ENCODE measurements at regions not wholly inside any gene's neighbourhood (a gene's known extent, or its start where the extent isn't known, plus 50 kb on each side); places are given as distances from the start of the nearest gene placed in this dataset.

- Mint-ChIP-seq H3K36me3 (ENCODE audit: insufficient read depth, unreplicated experiment) (no peaks in the 10 kb centered on the region), H3K27me3 (ENCODE audit: unreplicated experiment) (no peaks in the 10 kb centered on the region), H3K9me3 (ENCODE audit: low read depth, unreplicated experiment) (no peaks in the 10 kb centered on the region), H3K4me3 (ENCODE audit: low read depth, unreplicated experiment) (no peak overlapping the region), H3K4me1 (ENCODE audit: low read depth, unreplicated experiment) (no peaks in the 10 kb centered on the region), H3K27ac (ENCODE audit: unreplicated experiment) (no peak overlapping the region)
- intact Hi-C loops (cut with micrococcal nuclease; ENCODE audit: unreplicated experiment), result no loop called here
- DNase-seq, result no peak
- no TSS peak for BruUV-seq (replicated peaks)
- TF ChIP-seq CTCF (IDR thresholded peaks at IDR 0.05; ENCODE audit: unreplicated experiment), result no peak
- CTCF ChIA-PET, result no interaction called here
Measured at GRCh38 chr9:78881295-78881694, 584.4 kb downstream of the PSAT1 start.

DNA sequence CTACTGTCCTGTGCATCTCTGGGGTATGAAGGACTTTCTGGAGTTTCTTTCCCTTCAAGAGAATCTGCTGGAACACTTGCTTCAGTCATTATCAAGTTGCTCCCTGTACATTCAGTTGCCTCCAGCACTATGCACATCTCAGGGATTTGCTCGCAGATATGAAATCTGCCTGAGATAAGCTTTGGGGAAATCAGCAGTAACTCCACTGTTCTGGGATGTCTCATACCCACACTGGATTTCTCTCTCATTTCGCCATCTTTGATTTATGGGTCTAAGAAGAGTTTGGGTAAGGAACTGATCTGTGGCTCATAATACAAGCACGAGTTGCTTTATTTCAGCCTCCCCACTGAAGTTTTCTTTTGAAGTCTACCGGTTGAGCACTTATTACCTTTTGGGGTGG lies 585.6 kb downstream of the PSAT1 start:
- H3K36me3 Mint-ChIP-seq (ENCODE audit: insufficient read depth, unreplicated experiment), result no peaks in the 10 kb centered on the region
- no peak for DNase-seq

DNA sequence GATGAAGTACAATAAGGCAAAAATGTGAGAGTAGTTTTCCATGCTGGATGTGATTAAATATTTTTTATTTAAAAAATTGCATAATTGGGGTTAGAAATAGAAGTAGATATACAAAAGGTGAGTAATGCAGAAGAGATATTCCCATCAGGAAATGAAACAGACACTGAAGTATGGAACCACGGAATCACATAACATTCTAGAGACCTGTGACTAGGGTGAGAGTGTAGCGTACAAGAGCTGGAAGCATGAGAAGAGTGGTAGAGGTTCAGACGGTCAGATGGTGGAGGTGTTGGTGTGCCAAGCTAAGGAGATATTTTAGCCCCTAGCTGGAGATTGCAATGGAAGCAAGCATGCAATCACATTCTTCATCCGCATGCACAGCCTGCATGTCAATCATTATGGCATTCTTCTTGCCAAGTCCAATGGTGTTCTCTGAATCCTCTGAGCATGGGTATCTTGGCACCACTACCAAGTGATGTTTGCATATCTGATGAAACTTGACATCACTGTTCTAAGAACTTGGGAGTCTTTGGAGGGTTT lies 587.8 kb downstream of the PSAT1 start:
- Mint-ChIP-seq H3K4me3 (ENCODE audit: low read depth, unreplicated experiment) (no peak overlapping the region), H3K27ac (ENCODE audit: unreplicated experiment) (no peak overlapping the region), H3K27me3 (ENCODE audit: unreplicated experiment) (no peaks in the 10 kb centered on the region), H3K36me3 (ENCODE audit: insufficient read depth, unreplicated experiment) (no peaks in the 10 kb centered on the region), H3K9me3 (ENCODE audit: low read depth, unreplicated experiment) (no peaks in the 10 kb centered on the region), H3K4me1 (ENCODE audit: low read depth, unreplicated experiment) (no peaks in the 10 kb centered on the region)
- CTCF ChIA-PET, result no interaction called here
- intact Hi-C loops (cut with micrococcal nuclease; ENCODE audit: unreplicated experiment), result no loop called here
- no peak for TF ChIP-seq CTCF (IDR thresholded peaks at IDR 0.05; ENCODE audit: unreplicated experiment)
- no peak for DNase-seq
- no TSS peak for BruUV-seq (replicated peaks)

More for the DNA sequence above, 585.6 kb downstream of the PSAT1 start:
- BruUV-seq (replicated peaks), result no TSS peak
- Mint-ChIP-seq H3K4me1 (ENCODE audit: low read depth, unreplicated experiment) (no peaks in the 10 kb centered on the region), H3K27ac (ENCODE audit: unreplicated experiment) (no peak overlapping the region), H3K27me3 (ENCODE audit: unreplicated experiment) (no peaks in the 10 kb centered on the region), H3K9me3 (ENCODE audit: low read depth, unreplicated experiment) (no peaks in the 10 kb centered on the region), H3K4me3 (ENCODE audit: low read depth, unreplicated experiment) (no peak overlapping the region)
- intact Hi-C loops (cut with micrococcal nuclease; ENCODE audit: unreplicated experiment), result no loop called here
- CTCF ChIA-PET, result no interaction called here
- TF ChIP-seq CTCF (IDR thresholded peaks at IDR 0.05; ENCODE audit: unreplicated experiment), result no peak

GRCh38 chr9:78892182-78892581 lies 595.3 kb downstream of the PSAT1 start:
- Mint-ChIP-seq H3K9me3 (ENCODE audit: low read depth, unreplicated experiment) (no peaks in the 10 kb centered on the region), H3K27ac (ENCODE audit: unreplicated experiment) (no peak overlapping the region), H3K4me1 (ENCODE audit: low read depth, unreplicated experiment) (no peaks in the 10 kb centered on the region), H3K36me3 (ENCODE audit: insufficient read depth, unreplicated experiment) (no peaks in the 10 kb centered on the region), H3K4me3 (ENCODE audit: low read depth, unreplicated experiment) (no peak overlapping the region), H3K27me3 (ENCODE audit: unreplicated experiment) (no peaks in the 10 kb centered on the region)
- TF ChIP-seq CTCF (IDR thresholded peaks at IDR 0.05; ENCODE audit: unreplicated experiment), result no peak
- CTCF ChIA-PET, result no interaction called here
- intact Hi-C loops (cut with micrococcal nuclease; ENCODE audit: unreplicated experiment), result no loop called here
- DNase-seq, result no peak
- BruUV-seq (replicated peaks), result no TSS peak
